GM12892 (cell line): ENCODE measurements at regions not wholly inside any gene's neighbourhood (a gene's known extent, or its start where the extent isn't known, plus 50 kb on each side); places are given as distances from the start of the nearest gene placed in this dataset.

Experiments used
- POLR2A ChIP-seq: IDR thresholded peaks from 2 replicates; pipeline ENCODE4 v1.6.1; 2011; ENCODE audit warnings: low read depth, low read length, control low read depth
- POLR2AphosphoS5 ChIP-seq: IDR thresholded peaks from 2 replicates; pipeline ENCODE4 v1.6.1; 2011; ENCODE audit warnings: low read depth, low read length, control low read depth
- TAF1 ChIP-seq: IDR thresholded peaks from 2 replicates; pipeline ENCODE4 v1.6.1; 2011; ENCODE audit warnings: low read depth, mild to moderate bottlenecking, control low read depth, low read length, borderline replicate concordance

DNA sequence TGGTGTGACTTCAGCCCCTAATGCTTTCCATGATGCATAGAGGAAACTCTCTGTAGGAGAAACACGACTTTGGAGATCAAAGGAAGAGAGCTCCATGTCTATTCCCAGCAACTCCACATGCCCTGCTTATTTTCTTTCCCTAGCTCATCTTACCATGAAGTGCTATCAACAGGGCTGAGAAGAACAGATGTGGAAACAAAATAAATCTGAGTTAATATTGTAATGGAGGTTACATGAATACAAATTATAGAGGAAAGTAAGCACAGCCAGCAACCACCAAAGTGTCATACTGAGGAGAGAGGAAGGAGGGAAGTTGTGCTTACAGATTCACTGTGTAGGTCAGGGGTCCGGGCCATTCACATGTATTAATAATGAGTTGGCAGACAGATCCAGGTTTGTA lies 157.5 kb downstream of the RFPL4B start:
- TF ChIP-seq POLR2AphosphoS5 (no peak), TAF1 (no peak), POLR2A (no peak)
